Osteoblast (primary cell): ENCODE measurements at regions not wholly inside any gene's neighbourhood (a gene's known extent, or its start where the extent isn't known, plus 50 kb on each side); places are given as distances from the start of the nearest gene placed in this dataset.

Experiments
- DNase-seq: peaks from one replicate; pipeline ENCODE4 v3.0.0; 2011; ENCODE audit warnings: low spot score, mixed read lengths; ENCODE audit not compliant: insufficient read length; ENCODE audit errors: missing footprints
- H2AFZ ChIP-seq: 2 replicates; pipeline ENCODE4 v1.6.0; 2011; ENCODE audit warnings: mild to moderate bottlenecking, low read length
- H3K27ac ChIP-seq: 2 replicates; pipeline ENCODE4 v1.5.1; 2011; ENCODE audit warnings: mild to moderate bottlenecking, low read depth, low read length, moderate library complexity
- H3K27me3 ChIP-seq: 2 replicates; pipeline ENCODE4 v1.6.0; 2012; ENCODE audit warnings: mild to moderate bottlenecking, control low read depth, inconsistent platforms, low read length, moderate library complexity; ENCODE audit not compliant: insufficient read depth
- H3K36me3 ChIP-seq: 2 replicates; pipeline ENCODE4 v1.5.1; 2011; ENCODE audit warnings: mild to moderate bottlenecking, low read length, control low read depth, moderate library complexity; ENCODE audit not compliant: insufficient read depth
- H3K4me1 ChIP-seq: 2 replicates; pipeline ENCODE4 v1.5.1; 2011; ENCODE audit warnings: mild to moderate bottlenecking, low read length, control low read depth, moderate library complexity; ENCODE audit not compliant: insufficient read depth
- H3K4me2 ChIP-seq: 2 replicates; pipeline ENCODE4 v1.6.0; 2011; ENCODE audit warnings: mild to moderate bottlenecking, low read length; ENCODE audit not compliant: insufficient read depth
- H3K4me3 ChIP-seq: fragments of 200-600 bp; sonication (generic); 3 replicates; pipeline ENCODE4 v1.5.1; 2012; ENCODE audit warnings: mild to moderate bottlenecking, low read length, inconsistent platforms; ENCODE audit not compliant: insufficient read depth
- H3K79me2 ChIP-seq: 2 replicates; pipeline ENCODE4 v1.6.0; 2012; ENCODE audit warnings: mild to moderate bottlenecking, low read length, control low read depth, inconsistent platforms; ENCODE audit not compliant: insufficient read depth
- H3K9me3 ChIP-seq: 2 replicates; pipeline ENCODE4 v1.5.1; 2011; ENCODE audit warnings: low read depth, low read length, control low read depth
- H4K20me1 ChIP-seq: 2 replicates; pipeline ENCODE4 v1.6.0; 2012; ENCODE audit warnings: mild to moderate bottlenecking, low read length, control low read depth; ENCODE audit not compliant: insufficient read depth
- TF ChIP-seq, protein P1 (sequence below): IDR thresholded peaks from 2 replicates; pipeline ENCODE4 v1.5.1; 2011; ENCODE audit warnings: mild to moderate bottlenecking, low read depth, low read length, moderate library complexity; ENCODE audit errors: extremely low read depth

GRCh38 chr4:123997776-123998449 is 601.3 kb downstream of the SPRY1 start:
- Histone ChIP-seq H3K4me1 (peaks cover 11% of the 10 kb centered on the region), H3K36me3 (no peaks in the 10 kb centered on the region), H3K27ac (no peak overlapping the region), H3K79me2 (no peaks in the 10 kb centered on the region), H3K9me3 (no peaks in the 10 kb centered on the region), H4K20me1 (no peaks in the 10 kb centered on the region), H2AFZ (no peak overlapping the region), H3K27me3 (no peaks in the 10 kb centered on the region), H3K4me3 (no peak overlapping the region), H3K4me2 (no peak overlapping the region)
- no peak for DNase-seq
- TF ChIP-seq, protein P1, sequence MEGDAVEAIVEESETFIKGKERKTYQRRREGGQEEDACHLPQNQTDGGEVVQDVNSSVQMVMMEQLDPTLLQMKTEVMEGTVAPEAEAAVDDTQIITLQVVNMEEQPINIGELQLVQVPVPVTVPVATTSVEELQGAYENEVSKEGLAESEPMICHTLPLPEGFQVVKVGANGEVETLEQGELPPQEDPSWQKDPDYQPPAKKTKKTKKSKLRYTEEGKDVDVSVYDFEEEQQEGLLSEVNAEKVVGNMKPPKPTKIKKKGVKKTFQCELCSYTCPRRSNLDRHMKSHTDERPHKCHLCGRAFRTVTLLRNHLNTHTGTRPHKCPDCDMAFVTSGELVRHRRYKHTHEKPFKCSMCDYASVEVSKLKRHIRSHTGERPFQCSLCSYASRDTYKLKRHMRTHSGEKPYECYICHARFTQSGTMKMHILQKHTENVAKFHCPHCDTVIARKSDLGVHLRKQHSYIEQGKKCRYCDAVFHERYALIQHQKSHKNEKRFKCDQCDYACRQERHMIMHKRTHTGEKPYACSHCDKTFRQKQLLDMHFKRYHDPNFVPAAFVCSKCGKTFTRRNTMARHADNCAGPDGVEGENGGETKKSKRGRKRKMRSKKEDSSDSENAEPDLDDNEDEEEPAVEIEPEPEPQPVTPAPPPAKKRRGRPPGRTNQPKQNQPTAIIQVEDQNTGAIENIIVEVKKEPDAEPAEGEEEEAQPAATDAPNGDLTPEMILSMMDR = no peak

DNA sequence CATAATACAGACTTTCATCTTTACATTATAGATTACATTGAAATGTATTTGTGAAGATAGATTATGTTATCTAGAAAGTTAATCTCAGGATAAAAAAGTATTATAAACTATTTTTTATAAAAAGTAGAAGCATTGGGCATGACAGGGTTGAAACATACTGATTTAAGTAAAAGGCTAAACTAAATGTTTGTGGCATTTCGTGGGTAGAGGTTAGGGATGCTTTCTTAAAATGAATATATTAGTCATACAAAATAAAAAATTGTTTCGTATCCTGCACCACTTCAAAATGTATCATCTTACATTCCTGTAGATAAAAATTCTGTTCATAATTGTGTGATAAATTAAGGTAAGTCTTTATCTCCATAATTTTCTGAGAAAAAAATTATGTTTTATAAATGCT is 603.6 kb downstream of the SPRY1 start:
- Histone ChIP-seq H2AFZ (no peak overlapping the region), H3K9me3 (no peaks in the 10 kb centered on the region), H3K27me3 (no peaks in the 10 kb centered on the region), H4K20me1 (no peaks in the 10 kb centered on the region), H3K4me1 (peaks cover 11% of the 10 kb centered on the region), H3K4me3 (no peak overlapping the region), H3K79me2 (no peaks in the 10 kb centered on the region), H3K36me3 (no peaks in the 10 kb centered on the region), H3K4me2 (no peak overlapping the region), H3K27ac (no peak overlapping the region)
- no peak for DNase-seq
- TF ChIP-seq, protein P1 = no peak

GRCh38 chr4:124015766-124016165 is 619.2 kb downstream of the SPRY1 start:
- no peaks in the 10 kb centered on the region for H3K27me3 ChIP-seq
- H3K4me1 ChIP-seq = peaks cover 7% of the 10 kb centered on the region
- H3K36me3 ChIP-seq = no peaks in the 10 kb centered on the region
- TF ChIP-seq, protein P1 = no peak
- H3K27ac ChIP-seq = no peak overlapping the region
- no peak overlapping the region for H3K4me2 ChIP-seq
- no peaks in the 10 kb centered on the region for H4K20me1 ChIP-seq
- DNase-seq = no peak
- H3K4me3 ChIP-seq = no peak overlapping the region
- no peaks in the 10 kb centered on the region for H3K79me2 ChIP-seq
- no peaks in the 10 kb centered on the region for H3K9me3 ChIP-seq
- H2AFZ ChIP-seq = no peak overlapping the region

- H3K9me3 ChIP-seq = no peaks in the 10 kb centered on the region
- H3K27ac ChIP-seq = no peak overlapping the region
- DNase-seq = no peak
- H4K20me1 ChIP-seq = no peaks in the 10 kb centered on the region
- H3K4me2 ChIP-seq = no peak overlapping the region
- H3K4me3 ChIP-seq = no peak overlapping the region
- no peak overlapping the region for H2AFZ ChIP-seq
- H3K79me2 ChIP-seq = no peaks in the 10 kb centered on the region
- TF ChIP-seq, protein P1 = no peak
- H3K27me3 ChIP-seq = no peaks in the 10 kb centered on the region
- no peaks in the 10 kb centered on the region for H3K36me3 ChIP-seq
- H3K4me1 ChIP-seq = peaks cover 7% of the 10 kb centered on the region
Measured at GRCh38 chr4:124017185-124017785, 620.7 kb downstream of the SPRY1 start.
